Mucosa of descending colon (tissue), 3 donors: ENCODE measurements at regions not wholly inside any gene's neighbourhood (a gene's known extent, or its start where the extent isn't known, plus 50 kb on each side); places are given as distances from the start of the nearest gene placed in this dataset.

Source experiments
- ATAC-seq: fragments of 200-7000 bp; cut with Tn5 transposase; one replicate; pipeline ENCODE4 v1.9.1; 2020; ENCODE audit warnings: mild to moderate bottlenecking, moderate library complexity
- DNase-seq, 3 donors: peaks; one replicate each; pipeline ENCODE4 v3.0.0-alpha.2; 2020
- H3K36me3 ChIP-seq: fragments of 200-600 bp; one replicate; pipeline ENCODE4 v1.8.0; 2021; ENCODE audit warnings: low read depth, mild to moderate bottlenecking
- H3K4me1 ChIP-seq: fragments of 200-600 bp; one replicate; pipeline ENCODE4 v1.8.0; 2021; ENCODE audit warnings: low read depth, mild to moderate bottlenecking
- H3K4me3 ChIP-seq: fragments of 200-600 bp; one replicate; pipeline ENCODE4 v1.8.0; 2021; ENCODE audit warnings: mild to moderate bottlenecking
- H3K9me3 ChIP-seq: fragments of 200-600 bp; one replicate; pipeline ENCODE4 v1.8.0; 2021; ENCODE audit warnings: mild to moderate bottlenecking
- intact Hi-C, 2 donors: fragments of 100-400 bp; cut with DNase I in 1 of 2; cut with micrococcal nuclease in 1 of 2; formaldehyde crosslinking; loops; one replicate each; pipeline versions ENCODE4 v1.11.0 to v1.11.1; 2022; cut with DNase I, micrococcal nuclease
- TF ChIP-seq, protein P1 (sequence below): fragments of 200-600 bp; IDR thresholded peaks from one replicate; pipeline ENCODE4 v1.8.0; 2022; ENCODE audit warnings: antibody characterized with exemption, mild to moderate bottlenecking
- donor health status: DM: no; HTN: no; CAD: no; lungs with moderate emphysema.
- donor health status: DM: no; HTN: no; CAD: no.
- donor health status: DM: no; HTN: yes; CAD: no.

DNA sequence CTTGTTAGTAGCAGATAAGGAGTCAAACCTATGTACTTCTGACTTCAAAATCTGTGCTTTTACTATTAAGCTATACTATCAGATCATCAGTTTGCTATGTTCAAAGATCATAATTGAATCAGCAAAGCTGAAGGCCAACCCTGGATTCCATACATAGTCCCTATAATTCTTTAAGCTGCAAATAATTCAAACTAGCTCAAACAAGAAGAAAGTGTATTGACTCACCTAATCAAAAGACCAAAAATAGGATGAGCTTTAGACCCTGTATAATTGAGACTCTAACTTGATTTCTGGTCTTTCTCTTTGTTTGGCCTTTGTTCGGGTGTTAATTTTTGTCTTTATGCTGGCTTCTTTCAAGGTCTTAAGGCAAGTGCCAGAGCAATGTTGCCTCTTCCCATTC lies 213.7 kb downstream of the CWF19L2 start:
- no peak for DNase-seq
- TF ChIP-seq, protein P1, sequence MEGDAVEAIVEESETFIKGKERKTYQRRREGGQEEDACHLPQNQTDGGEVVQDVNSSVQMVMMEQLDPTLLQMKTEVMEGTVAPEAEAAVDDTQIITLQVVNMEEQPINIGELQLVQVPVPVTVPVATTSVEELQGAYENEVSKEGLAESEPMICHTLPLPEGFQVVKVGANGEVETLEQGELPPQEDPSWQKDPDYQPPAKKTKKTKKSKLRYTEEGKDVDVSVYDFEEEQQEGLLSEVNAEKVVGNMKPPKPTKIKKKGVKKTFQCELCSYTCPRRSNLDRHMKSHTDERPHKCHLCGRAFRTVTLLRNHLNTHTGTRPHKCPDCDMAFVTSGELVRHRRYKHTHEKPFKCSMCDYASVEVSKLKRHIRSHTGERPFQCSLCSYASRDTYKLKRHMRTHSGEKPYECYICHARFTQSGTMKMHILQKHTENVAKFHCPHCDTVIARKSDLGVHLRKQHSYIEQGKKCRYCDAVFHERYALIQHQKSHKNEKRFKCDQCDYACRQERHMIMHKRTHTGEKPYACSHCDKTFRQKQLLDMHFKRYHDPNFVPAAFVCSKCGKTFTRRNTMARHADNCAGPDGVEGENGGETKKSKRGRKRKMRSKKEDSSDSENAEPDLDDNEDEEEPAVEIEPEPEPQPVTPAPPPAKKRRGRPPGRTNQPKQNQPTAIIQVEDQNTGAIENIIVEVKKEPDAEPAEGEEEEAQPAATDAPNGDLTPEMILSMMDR = no peak
- Histone ChIP-seq H3K9me3 (no peaks in the 10 kb centered on the region), H3K4me3 (no peak overlapping the region), H3K4me1 (no peaks in the 10 kb centered on the region), H3K36me3 (no peaks in the 10 kb centered on the region)
- no peak for ATAC-seq
- intact Hi-C loops = no loop called here

DNA sequence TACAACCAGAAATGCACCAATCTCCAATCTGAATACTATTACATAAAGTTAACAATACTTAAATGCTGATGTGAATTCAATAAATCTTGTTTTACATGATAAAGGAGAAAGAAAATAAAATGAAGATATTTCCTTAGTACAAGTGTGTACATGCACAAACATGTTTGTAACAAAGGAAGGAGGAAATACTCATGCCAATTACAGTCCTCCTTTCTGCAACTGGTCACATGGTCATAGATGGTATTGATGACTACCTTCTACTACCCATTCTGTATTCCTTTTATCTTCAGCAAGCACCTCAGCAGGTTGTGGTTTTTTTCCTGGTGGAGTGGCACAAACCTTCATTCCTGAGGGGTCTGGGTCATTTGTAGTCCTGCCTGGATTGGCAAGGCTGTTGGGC lies 214.2 kb upstream of the GUCY1A2 start:
- no peak overlapping the region for H3K4me3 ChIP-seq
- DNase-seq (no peak), ATAC-seq (no peak)
- no peaks in the 10 kb centered on the region for H3K36me3 ChIP-seq
- H3K9me3 ChIP-seq = no peaks in the 10 kb centered on the region
- TF ChIP-seq, protein P1 = no peak
- no peaks in the 10 kb centered on the region for H3K4me1 ChIP-seq
- intact Hi-C loops = no loop called here

DNA sequence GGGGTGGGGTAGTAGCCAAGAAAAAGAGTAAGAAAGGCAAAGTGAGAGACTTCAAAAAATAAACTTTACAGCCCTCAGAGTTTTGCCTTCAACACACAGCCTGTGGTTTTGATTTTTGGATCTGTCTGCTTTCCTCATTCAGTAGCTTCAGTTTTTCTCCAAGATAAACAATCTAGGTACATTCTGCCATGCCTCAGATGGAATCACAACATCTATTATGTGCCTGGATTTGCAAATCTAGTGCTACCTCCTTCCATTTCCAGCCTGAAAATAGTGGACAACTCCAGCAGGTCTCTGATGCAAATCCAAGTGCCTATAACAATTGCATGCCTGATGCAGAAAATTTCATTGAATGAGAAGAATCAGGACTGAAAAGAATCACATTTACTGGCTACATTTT lies 206.6 kb upstream of the GUCY1A2 start:
- Histone ChIP-seq H3K36me3 (no peaks in the 10 kb centered on the region), H3K9me3 (no peaks in the 10 kb centered on the region), H3K4me3 (no peak overlapping the region), H3K4me1 (no peaks in the 10 kb centered on the region)
- no peak for DNase-seq
- ATAC-seq = no peak
- TF ChIP-seq, protein P1 = no peak
- intact Hi-C loops = no loop called here

DNA sequence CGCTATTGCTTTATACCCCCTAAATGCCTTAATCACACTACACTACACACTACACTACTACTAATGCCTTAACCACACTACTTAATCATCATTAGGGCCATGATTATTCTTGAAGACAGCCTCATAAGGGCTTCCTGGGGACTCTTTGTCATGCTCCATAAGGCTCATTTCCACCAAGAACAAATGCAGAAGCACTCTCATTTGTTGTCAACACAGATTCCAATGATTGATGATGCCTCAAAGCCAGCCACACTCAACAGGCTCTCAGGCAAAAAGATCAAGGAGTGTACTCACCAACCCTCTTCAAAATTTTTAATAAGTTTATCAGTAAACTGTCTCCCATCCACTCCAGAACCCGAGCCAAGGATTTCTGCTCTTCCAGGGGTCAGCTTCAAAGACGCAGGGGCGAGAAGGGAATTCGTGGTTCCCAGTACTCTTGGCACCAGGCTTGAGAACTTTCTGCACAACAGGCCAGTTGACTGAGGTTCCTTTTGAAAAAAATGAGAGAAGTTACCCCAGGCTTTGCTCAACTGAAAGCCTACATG lies 204.7 kb upstream of the GUCY1A2 start:
- no peaks in the 10 kb centered on the region for H3K36me3 ChIP-seq
- TF ChIP-seq, protein P1 = no peak
- DNase-seq = no peak
- no peak for ATAC-seq
- no peak overlapping the region for H3K4me3 ChIP-seq
- H3K4me1 ChIP-seq = no peaks in the 10 kb centered on the region
- intact Hi-C loops = no loop called here
- no peaks in the 10 kb centered on the region for H3K9me3 ChIP-seq

DNA sequence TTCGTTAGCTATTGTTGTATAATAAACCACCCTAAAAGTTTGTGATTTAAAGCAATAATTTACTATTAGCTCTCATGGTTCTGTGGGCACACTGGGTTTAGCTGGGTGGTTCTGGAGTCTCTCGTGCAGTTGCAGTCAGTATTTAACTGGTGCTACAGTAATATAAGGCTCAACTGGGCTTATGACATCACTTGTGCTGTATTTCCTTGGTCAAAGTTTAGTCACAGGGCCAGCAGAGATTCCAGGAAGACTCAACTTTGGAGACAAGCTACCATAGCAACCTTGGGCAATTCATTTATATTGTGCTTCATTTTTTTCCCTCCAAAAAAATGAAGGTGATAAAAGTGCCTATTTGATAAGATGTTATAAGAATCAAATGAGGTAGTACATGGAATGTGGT lies 204.2 kb upstream of the GUCY1A2 start:
- TF ChIP-seq, protein P1 = no peak
- Histone ChIP-seq H3K4me1 (no peaks in the 10 kb centered on the region), H3K4me3 (no peak overlapping the region), H3K36me3 (no peaks in the 10 kb centered on the region), H3K9me3 (no peaks in the 10 kb centered on the region)
- ATAC-seq (no peak), DNase-seq (no peak)
- intact Hi-C loops = no loop called here

DNA sequence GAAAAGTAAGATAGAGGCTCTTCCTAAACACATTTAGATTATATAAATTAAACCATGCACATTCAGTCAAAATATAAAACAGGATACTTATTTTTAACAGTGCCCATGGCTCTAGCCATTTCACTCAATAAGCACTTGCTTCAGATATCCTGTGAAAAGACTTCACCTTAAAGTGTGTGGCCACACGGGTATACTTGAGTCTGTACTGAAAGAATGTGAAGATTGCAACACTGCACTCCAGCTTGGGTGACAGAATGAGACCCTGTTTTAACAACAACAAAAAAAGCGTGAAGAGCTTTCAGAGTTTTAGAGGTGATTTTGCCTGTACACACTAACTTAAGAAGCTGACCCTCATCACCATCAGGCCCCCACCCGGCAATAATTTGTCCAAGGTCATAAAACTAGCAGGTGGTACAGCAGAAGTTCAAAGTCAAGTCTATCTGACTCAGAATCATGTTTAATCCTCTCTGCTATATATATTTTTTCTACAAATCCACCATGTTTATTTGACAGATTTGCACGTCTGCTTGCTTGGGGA lies 203.5 kb upstream of the GUCY1A2 start:
- H3K9me3 ChIP-seq = no peaks in the 10 kb centered on the region
- intact Hi-C loops = no loop called here
- TF ChIP-seq, protein P1 = no peak
- DNase-seq (no peak), ATAC-seq (no peak)
- H3K4me3 ChIP-seq = no peak overlapping the region
- no peaks in the 10 kb centered on the region for H3K4me1 ChIP-seq
- no peaks in the 10 kb centered on the region for H3K36me3 ChIP-seq
